Endothelial cell of umbilical vein (primary cell): ENCODE measurements at regions not wholly inside any gene's neighbourhood (a gene's known extent, or its start where the extent isn't known, plus 50 kb on each side); places are given as distances from the start of the nearest gene placed in this dataset.
A peak's percentile ranks its signal among the peaks of the same experiment; 100 is the strongest.

Experiments
- EZH2 ChIP-seq: IDR thresholded peaks from 2 replicates; pipeline ENCODE4 v1.6.1; 2012; ENCODE audit warnings: borderline replicate concordance, low read depth, mild to moderate bottlenecking, moderate library complexity, low read length, inconsistent platforms; ENCODE audit not compliant: severe bottlenecking
- FOS ChIP-seq: IDR thresholded peaks from 2 replicates; pipeline ENCODE4 v1.6.1; 2011; ENCODE audit warnings: mild to moderate bottlenecking, low read length, moderate library complexity, borderline replicate concordance; ENCODE audit not compliant: insufficient read depth
- GATA2 ChIP-seq: IDR thresholded peaks from 2 replicates; pipeline ENCODE4 v1.7.0; 2011; ENCODE audit warnings: low read depth, mild to moderate bottlenecking, moderate library complexity, mixed read lengths, low read length; ENCODE audit not compliant: insufficient read length, insufficient read depth
- JUN ChIP-seq: IDR thresholded peaks from 2 replicates; pipeline ENCODE4 v1.6.1; 2011; ENCODE audit warnings: borderline replicate concordance, low read depth; ENCODE audit not compliant: insufficient read length, insufficient read depth
- MAX ChIP-seq: IDR thresholded peaks from 2 replicates; pipeline ENCODE4 v1.6.1; 2011; ENCODE audit not compliant: insufficient read depth, insufficient read length
- MYC ChIP-seq: IDR thresholded peaks from one replicate; pipeline ENCODE4 v1.6.1; 2011; ENCODE audit warnings: mild to moderate bottlenecking, low read depth, low read length
- POLR2A ChIP-seq: IDR thresholded peaks from 2 replicates; pipeline ENCODE4 v1.6.1; 2012; ENCODE audit warnings: low read depth, mild to moderate bottlenecking, control low read depth, low read length
- POLR2AphosphoS5 ChIP-seq: IDR thresholded peaks from 2 replicates; pipeline ENCODE4 v1.6.1; 2012; ENCODE audit warnings: low read depth, mild to moderate bottlenecking, control low read depth, low read length, moderate library complexity; ENCODE audit not compliant: insufficient read depth
- TF ChIP-seq, protein P1 (sequence below), 2 donors: IDR thresholded peaks; 1 replicate in 1 of 2; 2 replicates in 1 of 2; pipeline ENCODE4 v1.5.1; 2011; ENCODE audit warnings: low read length in 2 of 2, mild to moderate bottlenecking in 2 of 2, moderate library complexity in 2 of 2, control low read depth in 1 of 2, inconsistent platforms in 1 of 2, low read depth in 1 of 2; ENCODE audit not compliant: insufficient read depth in 1 of 2; ENCODE audit errors: extremely low read depth in 1 of 2

GRCh38 chr1:244349103-244349531 lies 102.6 kb downstream of the ADSS2 start:
- TF ChIP-seq, protein P1, sequence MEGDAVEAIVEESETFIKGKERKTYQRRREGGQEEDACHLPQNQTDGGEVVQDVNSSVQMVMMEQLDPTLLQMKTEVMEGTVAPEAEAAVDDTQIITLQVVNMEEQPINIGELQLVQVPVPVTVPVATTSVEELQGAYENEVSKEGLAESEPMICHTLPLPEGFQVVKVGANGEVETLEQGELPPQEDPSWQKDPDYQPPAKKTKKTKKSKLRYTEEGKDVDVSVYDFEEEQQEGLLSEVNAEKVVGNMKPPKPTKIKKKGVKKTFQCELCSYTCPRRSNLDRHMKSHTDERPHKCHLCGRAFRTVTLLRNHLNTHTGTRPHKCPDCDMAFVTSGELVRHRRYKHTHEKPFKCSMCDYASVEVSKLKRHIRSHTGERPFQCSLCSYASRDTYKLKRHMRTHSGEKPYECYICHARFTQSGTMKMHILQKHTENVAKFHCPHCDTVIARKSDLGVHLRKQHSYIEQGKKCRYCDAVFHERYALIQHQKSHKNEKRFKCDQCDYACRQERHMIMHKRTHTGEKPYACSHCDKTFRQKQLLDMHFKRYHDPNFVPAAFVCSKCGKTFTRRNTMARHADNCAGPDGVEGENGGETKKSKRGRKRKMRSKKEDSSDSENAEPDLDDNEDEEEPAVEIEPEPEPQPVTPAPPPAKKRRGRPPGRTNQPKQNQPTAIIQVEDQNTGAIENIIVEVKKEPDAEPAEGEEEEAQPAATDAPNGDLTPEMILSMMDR (IDR thresholded peaks at IDR 0.05; ENCODE audit: extremely low read depth in 1 of 2, insufficient read depth in 1 of 2, low read depth in 1 of 2, low read length in 2 of 2) = no peak
- TF ChIP-seq MYC = peak; percentile 81
- peak; percentile 33 for TF ChIP-seq POLR2AphosphoS5
- no peak for TF ChIP-seq EZH2
- no peak for TF ChIP-seq GATA2
- no peak for TF ChIP-seq POLR2A
- peak; percentile 90 for TF ChIP-seq JUN
- TF ChIP-seq MAX = peak; percentile 74
- peak; percentile 97 for TF ChIP-seq FOS
